Endothelial cell (in vitro differentiated cells): ENCODE measurements at regions not wholly inside any gene's neighbourhood (a gene's known extent, or its start where the extent isn't known, plus 50 kb on each side); places are given as distances from the start of the nearest gene placed in this dataset.

ENCODE experiments used
- DNase-seq: peaks from one replicate; pipeline ENCODE4 v3.0.0; 2021; ENCODE audit warnings: low spot score
- H3K27ac Mint-ChIP-seq: one replicate; pipeline ENCODE4 v1.8.0; 2021; ENCODE audit warnings: mixed read lengths, inconsistent platforms; ENCODE audit not compliant: unreplicated experiment
- H3K27me3 Mint-ChIP-seq: one replicate; pipeline ENCODE4 v1.8.0; 2021; ENCODE audit warnings: mild to moderate bottlenecking, moderate library complexity, mixed read lengths, inconsistent platforms; ENCODE audit not compliant: unreplicated experiment
- H3K36me3 Mint-ChIP-seq: one replicate; pipeline ENCODE4 v1.8.0; 2021; ENCODE audit warnings: mild to moderate bottlenecking, low read depth, mixed read lengths, inconsistent platforms; ENCODE audit not compliant: unreplicated experiment
- H3K4me1 Mint-ChIP-seq: one replicate; pipeline ENCODE4 v1.8.0; 2021; ENCODE audit warnings: mild to moderate bottlenecking, mixed read lengths, inconsistent platforms; ENCODE audit not compliant: unreplicated experiment
- H3K4me3 Mint-ChIP-seq: one replicate; pipeline ENCODE4 v1.8.0; 2021; ENCODE audit warnings: mild to moderate bottlenecking, mixed read lengths, inconsistent platforms; ENCODE audit not compliant: unreplicated experiment
- H3K9me3 Mint-ChIP-seq: one replicate; pipeline ENCODE4 v1.8.0; 2021; ENCODE audit warnings: mixed read lengths, inconsistent platforms; ENCODE audit not compliant: unreplicated experiment
- CTCF ChIP-seq: fragments of 200-600 bp; sonication (generic); IDR thresholded peaks from one replicate; pipeline ENCODE4 v1.5.0; 2021; ENCODE audit warnings: antibody characterized with exemption; ENCODE audit not compliant: unreplicated experiment

GRCh38 chr1:37149296-37149695 lies 115.0 kb upstream of the GRIK3 start:
- no peaks in the 10 kb centered on the region for H3K4me1 Mint-ChIP-seq
- DNase-seq: no peak
- TF ChIP-seq CTCF: no peak
- H3K27me3 Mint-ChIP-seq: peaks cover 5% of the 10 kb centered on the region
- H3K36me3 Mint-ChIP-seq: no peaks in the 10 kb centered on the region
- H3K4me3 Mint-ChIP-seq: no peak overlapping the region
- H3K9me3 Mint-ChIP-seq: no peaks in the 10 kb centered on the region
- no peak overlapping the region for H3K27ac Mint-ChIP-seq

GRCh38 chr1:37150986-37151385 lies 116.7 kb upstream of the GRIK3 start:
- H3K27ac Mint-ChIP-seq: no peak overlapping the region
- no peaks in the 10 kb centered on the region for H3K36me3 Mint-ChIP-seq
- DNase-seq: no peak
- no peak for TF ChIP-seq CTCF
- H3K4me1 Mint-ChIP-seq: no peaks in the 10 kb centered on the region
- peaks cover 5% of the 10 kb centered on the region for H3K27me3 Mint-ChIP-seq
- no peaks in the 10 kb centered on the region for H3K9me3 Mint-ChIP-seq
- no peak overlapping the region for H3K4me3 Mint-ChIP-seq

- TF ChIP-seq CTCF: no peak
- H3K9me3 Mint-ChIP-seq: no peaks in the 10 kb centered on the region
- H3K36me3 Mint-ChIP-seq: no peaks in the 10 kb centered on the region
- H3K4me3 Mint-ChIP-seq: no peak overlapping the region
- H3K27me3 Mint-ChIP-seq: peaks cover 4% of the 10 kb centered on the region
- H3K4me1 Mint-ChIP-seq: no peaks in the 10 kb centered on the region
- no peak for DNase-seq
- H3K27ac Mint-ChIP-seq: no peak overlapping the region
Measured at GRCh38 chr1:37151789-37152188, 117.5 kb upstream of the GRIK3 start.

- no peak for TF ChIP-seq CTCF
- Mint-ChIP-seq H3K27ac (no peak overlapping the region), H3K9me3 (no peaks in the 10 kb centered on the region), H3K4me3 (no peak overlapping the region), H3K36me3 (no peaks in the 10 kb centered on the region), H3K27me3 (peaks cover 3% of the 10 kb centered on the region), H3K4me1 (no peaks in the 10 kb centered on the region)
- no peak for DNase-seq
Measured at GRCh38 chr1:37152491-37152890, 118.2 kb upstream of the GRIK3 start.

GRCh38 chr1:37153116-37154100 lies 119.1 kb upstream of the GRIK3 start:
- Mint-ChIP-seq H3K27me3 (peaks cover 3% of the 10 kb centered on the region), H3K36me3 (no peaks in the 10 kb centered on the region), H3K9me3 (no peaks in the 10 kb centered on the region), H3K4me3 (no peak overlapping the region), H3K4me1 (no peaks in the 10 kb centered on the region), H3K27ac (no peak overlapping the region)
- no peak for DNase-seq
- no peak for TF ChIP-seq CTCF
